HCT116 (cell line): ENCODE measurements at regions not wholly inside any gene's neighbourhood (a gene's known extent, or its start where the extent isn't known, plus 50 kb on each side); places are given as distances from the start of the nearest gene placed in this dataset.

Source experiments
- ATAC-seq: fragments of 200-7000 bp; cut with Tn5 transposase; 2 replicates; pipeline ENCODE4 v1.9.1; 2020; ENCODE audit warnings: mild to moderate bottlenecking, moderate library complexity
- BruUV-seq: library from RNA; stranded (reverse); fragments of 400-500 nt; replicated peaks from 2 replicates; lab custom pipeline; 2021; lab: Mats Ljungman, UMichigan
- CTCF ChIA-PET: fragments of 300-600 bp; sonication (Branson Sonifier 250); formaldehyde crosslinking; loops from one replicate; lab custom pipeline; 2021; ENCODE audit warnings: antibody characterized with exemption; lab: Charles Lee
- POLR2A ChIA-PET: fragments of 300-600, 350-600 bp; sonication (Branson Sonifier 250); formaldehyde crosslinking; loops from one replicate; lab custom pipeline; 2021; ENCODE audit warnings: antibody characterized with exemption; lab: Charles Lee
- RAD21 ChIA-PET, 2 experiments: fragments of 300-600 bp; sonication (Branson Sonifier 250); formaldehyde crosslinking; loops; one replicate each; lab custom pipeline; 2023; ENCODE audit warnings: low total read pairs in 2 of 2; ENCODE audit not compliant: uncharacterized antibody in 2 of 2, unreplicated experiment in 2 of 2, low non-redundant PET in 1 of 2; lab: Charles Lee
- DNase-seq: peaks from one replicate; pipeline ENCODE4 v3.0.0-alpha.2; 2010; ENCODE audit warnings: low read depth, low spot score
- H2AFZ ChIP-seq: fragments of 200-600 bp; shearing (Covaris generic), sonication (generic); 2 replicates; pipeline ENCODE4 v1.6.1; 2017; ENCODE audit warnings: low read depth, mixed run types, mixed read lengths, antibody characterized with exemption, low read length; ENCODE audit not compliant: poor library complexity, severe bottlenecking
- H3K27ac ChIP-seq: 2 replicates; pipeline ENCODE4 v1.5.1; 2012; ENCODE audit warnings: low read depth, low read length
- H3K27me3 ChIP-seq: fragments of 200-600 bp; sonication (generic); 2 replicates; pipeline ENCODE4 v1.6.1; 2016; ENCODE audit warnings: mixed run types, low read length, mixed read lengths; ENCODE audit not compliant: insufficient read depth
- H3K36me3 ChIP-seq, 2 experiments: fragments of 200-500 bp in 1 of 2; fragments of 200-600 bp in 1 of 2; sonication (Bioruptor generic) in 1 of 2; sonication (generic) in 1 of 2; 2 replicates each; pipeline versions ENCODE4 v1.5.1 to v1.6.1; 2014 to 2016; ENCODE audit warnings: low read length in 2 of 2, inconsistent platforms in 1 of 2, mixed read lengths in 1 of 2, mixed run types in 1 of 2; ENCODE audit not compliant: insufficient read depth in 2 of 2, control insufficient read depth in 1 of 2
- H3K4me1 ChIP-seq, 2 experiments: fragments of 200-600 bp in 1 of 2; sonication (generic) in 1 of 2; 2 replicates each; pipeline versions ENCODE4 v1.5.1 to v1.6.1; 2012 to 2017; ENCODE audit warnings: low read length in 2 of 2, inconsistent platforms in 1 of 2, mild to moderate bottlenecking in 1 of 2, mixed read lengths in 1 of 2, mixed run types in 1 of 2, moderate library complexity in 1 of 2; ENCODE audit not compliant: insufficient read depth in 2 of 2, control insufficient read depth in 1 of 2
- H3K4me2 ChIP-seq: fragments of 200-600 bp; sonication (generic); 2 replicates; pipeline ENCODE4 v1.6.1; 2017; ENCODE audit warnings: mixed run types, low read length, mixed read lengths
- H3K4me3 ChIP-seq, 2 experiments: fragments of 200-600 bp in 1 of 2; sonication (generic) in 1 of 2; replicated peaks in 1 of 2; 2 replicates each; pipeline ENCODE4 v1.5.1; 2011 to 2016; ENCODE audit warnings: low read length in 2 of 2, control low read depth in 1 of 2, low read depth in 1 of 2, mild to moderate bottlenecking in 1 of 2, mixed read lengths in 1 of 2, mixed run types in 1 of 2
- H3K79me2 ChIP-seq: fragments of 200-600 bp; sonication (generic); 2 replicates; pipeline ENCODE4 v1.6.1; 2017; ENCODE audit warnings: mild to moderate bottlenecking, mixed run types, low read length, moderate library complexity, mixed read lengths; ENCODE audit not compliant: insufficient read depth
- H3K9ac ChIP-seq: fragments of 200-600 bp; sonication (generic); 2 replicates; pipeline ENCODE4 v1.6.1; 2016; ENCODE audit warnings: low read length, mixed read lengths
- H3K9me2 ChIP-seq: fragments of 200-600 bp; sonication (generic), shearing (Covaris generic); 2 replicates; pipeline ENCODE4 v1.6.1; 2017; ENCODE audit warnings: mixed run types, mild to moderate bottlenecking, moderate library complexity; ENCODE audit not compliant: insufficient read depth
- H3K9me3 ChIP-seq, 2 experiments: fragments of 200-500 bp in 1 of 2; fragments of 200-600 bp in 1 of 2; sonication (Bioruptor generic) in 1 of 2; sonication (generic) in 1 of 2; 2 replicates each; pipeline ENCODE4 v1.6.1; 2014 to 2017; ENCODE audit warnings: low read length in 2 of 2, mixed read lengths in 2 of 2, inconsistent platforms in 1 of 2, low read depth in 1 of 2, mild to moderate bottlenecking in 1 of 2, mixed run types in 1 of 2, moderate library complexity in 1 of 2; ENCODE audit not compliant: control insufficient read depth in 1 of 2, insufficient read depth in 1 of 2
- H4K20me1 ChIP-seq: fragments of 200-600 bp; sonication (generic), shearing (Covaris generic); 2 replicates; pipeline ENCODE4 v1.6.1; 2017; ENCODE audit warnings: mixed run types, mild to moderate bottlenecking, moderate library complexity; ENCODE audit not compliant: insufficient read depth
- CBX3 ChIP-seq: IDR thresholded peaks from 2 replicates; pipeline ENCODE4 v1.6.1; 2012; ENCODE audit warnings: low read depth
- ELF1 ChIP-seq: IDR thresholded peaks from 2 replicates; pipeline ENCODE4 v1.6.1; 2012; ENCODE audit warnings: low read depth, borderline replicate concordance
- JUND ChIP-seq: IDR thresholded peaks from 2 replicates; pipeline ENCODE4 v1.6.1; 2012
- MAX ChIP-seq: IDR thresholded peaks from 2 replicates; pipeline ENCODE4 v1.6.1; 2012
- POLR2A ChIP-seq: IDR thresholded peaks from 2 replicates; pipeline ENCODE4 v1.7.0; 2011; ENCODE audit warnings: borderline replicate concordance; ENCODE audit not compliant: insufficient read depth, insufficient read length; ENCODE audit errors: extremely low read depth
- REST ChIP-seq: IDR thresholded peaks from 2 replicates; pipeline ENCODE4 v1.6.1; 2012; ENCODE audit warnings: low read depth
- SIN3A ChIP-seq: IDR thresholded peaks from 2 replicates; pipeline ENCODE4 v1.6.1; 2012; ENCODE audit warnings: low read depth
- SP1 ChIP-seq: IDR thresholded peaks from 2 replicates; pipeline ENCODE4 v1.6.1; 2012; ENCODE audit warnings: low read depth
- intact Hi-C: fragments of 100-400 bp; cut with micrococcal nuclease; formaldehyde crosslinking; loops from 2 replicates; pipeline ENCODE4 v1.10.0; 2022

DNA sequence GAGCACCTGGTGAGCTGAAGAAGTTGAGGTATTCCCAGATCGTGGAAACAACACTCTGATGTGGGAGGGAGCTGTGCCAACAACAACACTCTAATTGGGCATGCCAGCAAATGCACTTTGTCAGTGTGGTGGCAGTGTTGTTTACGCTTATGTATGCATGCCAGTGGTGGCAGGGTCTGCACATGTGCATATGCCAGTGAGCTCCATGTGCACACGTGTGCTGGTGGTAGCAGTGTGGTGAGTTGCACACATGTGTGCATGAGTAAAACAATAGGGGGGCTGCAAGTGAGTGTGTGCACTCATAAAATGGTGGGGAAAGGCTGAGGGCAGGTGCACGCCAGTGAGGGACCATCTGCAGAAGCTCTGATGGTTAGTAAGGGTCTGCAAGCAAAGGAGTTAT, 134.2 kb downstream of the DMRTA1 start (continued):
- no peak for TF ChIP-seq POLR2A
- TF ChIP-seq SIN3A = no peak
- TF ChIP-seq REST = no peak

GRCh38 chr9:22582221-22582620, 135.6 kb downstream of the DMRTA1 start:
- CTCF ChIA-PET = no interaction called here
- intact Hi-C loops = no loop called here
- RAD21 ChIA-PET = no interaction called here
- Histone ChIP-seq H3K4me2 (no peak overlapping the region), H4K20me1 (no peaks in the 10 kb centered on the region), H3K79me2 (no peaks in the 10 kb centered on the region), H3K27me3 (no peaks in the 10 kb centered on the region), H3K4me3 (no peak overlapping the region), H3K36me3 (no peaks in the 10 kb centered on the region), H3K4me1 (no peaks in the 10 kb centered on the region), H3K9ac (no peak overlapping the region), H3K9me2 (no peaks in the 10 kb centered on the region), H2AFZ (no peak overlapping the region), H3K27ac (no peak overlapping the region), H3K9me3 (no peaks in the 10 kb centered on the region)
- ATAC-seq (no peak), DNase-seq (no peak)
- POLR2A ChIA-PET = no interaction called here
- no TSS peak for BruUV-seq
- TF ChIP-seq MAX (no peak), SP1 (no peak), REST (no peak), ELF1 (no peak), POLR2A (no peak), JUND (no peak), CBX3 (no peak)
